Ascending aorta (tissue), 2 donors: ENCODE measurements at regions not wholly inside any gene's neighbourhood (a gene's known extent, or its start where the extent isn't known, plus 50 kb on each side); places are given as distances from the start of the nearest gene placed in this dataset.

Experiments
- DNase-seq, 2 donors: peaks; one replicate each; pipeline ENCODE4 v3.0.0-alpha.2; 2019; ENCODE audit warnings: low spot score in 2 of 2
- H3K27ac ChIP-seq, 2 donors: fragments of 200-600 bp; sonication (generic); one replicate each; pipeline ENCODE4 v1.5.1; 2016 to 2017; ENCODE audit warnings: mild to moderate bottlenecking in 1 of 2
- H3K27me3 ChIP-seq: fragments of 200-600 bp; sonication (generic); one replicate; pipeline ENCODE4 v1.5.1; 2017
- H3K36me3 ChIP-seq, 2 donors: fragments of 200-600 bp; sonication (generic); one replicate each; pipeline ENCODE4 v1.5.1; 2016
- H3K4me1 ChIP-seq, 2 donors: fragments of 200-600 bp; sonication (generic); one replicate each; pipeline ENCODE4 v1.5.1; 2016 to 2017; ENCODE audit warnings: mild to moderate bottlenecking in 1 of 2
- H3K4me3 ChIP-seq, 2 donors: fragments of 200-600 bp; sonication (generic); one replicate each; pipeline ENCODE4 v1.5.1; 2016 to 2017; ENCODE audit warnings: mild to moderate bottlenecking in 1 of 2
- H3K9me3 ChIP-seq, 2 donors: fragments of 200-600 bp; sonication (generic); one replicate each; pipeline ENCODE4 v1.5.1; 2016
- CTCF ChIP-seq, 3 experiments: fragments of 200-600 bp in 2 of 3; fragments of 450-650 bp in 1 of 3; sonication (generic) in 2 of 3; IDR thresholded peaks; one replicate each; pipeline ENCODE4 v1.5.1; 2016 to 2019; ENCODE audit warnings: antibody characterized with exemption in 3 of 3, mild to moderate bottlenecking in 1 of 3, moderate library complexity in 1 of 3
- intact Hi-C: fragments of 100-400 bp; cut with DNase I; formaldehyde crosslinking; loops from one replicate; pipeline ENCODE4 v1.15.1; 2023

DNA sequence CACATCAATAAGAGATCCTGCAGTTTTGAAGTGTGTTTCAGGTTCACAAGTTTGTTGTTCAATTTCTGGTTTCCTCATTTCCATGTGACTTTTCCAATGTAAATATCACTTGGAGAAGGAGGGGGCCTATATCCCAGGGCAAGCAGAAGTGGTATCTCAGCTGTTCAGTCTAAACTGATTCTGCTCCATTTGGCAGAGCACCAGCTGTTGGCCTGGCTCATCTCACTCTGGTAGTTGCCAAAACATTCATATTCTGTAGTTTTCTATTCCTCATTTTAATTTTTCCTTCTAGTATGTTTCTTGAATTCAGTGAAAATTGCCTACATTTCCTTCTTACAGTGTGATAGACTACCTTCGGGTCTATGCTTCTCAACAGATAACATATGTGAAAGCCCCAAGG, 101.8 kb upstream of the TAC1 start:
- intact Hi-C loops, result no loop called here
- TF ChIP-seq CTCF (IDR thresholded peaks at IDR 0.05), result no peak
- H3K27ac ChIP-seq, result no peak overlapping the region

GRCh38 chr7:97635622-97636021, 96.3 kb upstream of the TAC1 start:
- H3K27me3 ChIP-seq, result no peaks in the 10 kb centered on the region
- TF ChIP-seq CTCF (IDR thresholded peaks at IDR 0.05), result no peak
- no peaks in the 10 kb centered on the region for H3K4me1 ChIP-seq
- H3K4me3 ChIP-seq, result no peak overlapping the region
- H3K27ac ChIP-seq, result no peak overlapping the region
- intact Hi-C loops, result no loop called here
- H3K9me3 ChIP-seq, result no peaks in the 10 kb centered on the region
- DNase-seq, result no peak
- H3K36me3 ChIP-seq, result no peaks in the 10 kb centered on the region

More for the DNA sequence above, 101.8 kb upstream of the TAC1 start:
- no peaks in the 10 kb centered on the region for H3K27me3 ChIP-seq
- no peaks in the 10 kb centered on the region for H3K4me1 ChIP-seq
- no peak for DNase-seq
- no peak overlapping the region for H3K4me3 ChIP-seq
- H3K36me3 ChIP-seq, result no peaks in the 10 kb centered on the region
- no peaks in the 10 kb centered on the region for H3K9me3 ChIP-seq

DNA sequence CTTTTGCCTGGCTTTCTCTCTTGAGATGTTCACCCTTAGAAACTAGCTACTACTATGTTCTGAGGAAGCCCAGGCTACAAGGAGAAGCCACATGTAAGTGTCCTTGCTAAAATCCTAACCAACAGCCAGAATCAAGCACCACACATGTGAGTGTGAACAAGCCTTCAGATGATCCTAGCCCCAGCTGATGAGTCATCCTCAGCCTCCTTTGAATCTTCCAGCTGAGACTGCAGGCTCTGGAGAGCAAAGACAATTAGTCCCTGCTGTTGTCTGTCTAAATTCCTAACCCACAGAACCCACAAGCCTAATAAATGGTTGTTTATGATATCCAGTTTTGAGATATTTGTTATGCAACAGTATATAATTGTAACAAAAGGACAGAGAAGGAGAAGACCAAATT, 92.8 kb upstream of the TAC1 start:
- H3K27me3 ChIP-seq, result no peaks in the 10 kb centered on the region
- intact Hi-C loops, result no loop called here
- H3K9me3 ChIP-seq, result no peaks in the 10 kb centered on the region
- H3K4me3 ChIP-seq, result no peak overlapping the region
- TF ChIP-seq CTCF (IDR thresholded peaks at IDR 0.05), result no peak
- H3K36me3 ChIP-seq, result no peaks in the 10 kb centered on the region
- no peak overlapping the region for H3K27ac ChIP-seq
- H3K4me1 ChIP-seq, result no peaks in the 10 kb centered on the region
- no peak for DNase-seq

GRCh38 chr7:97659363-97660045, 72.4 kb upstream of the TAC1 start:
- no peak for DNase-seq
- intact Hi-C loops, result no loop called here

DNA sequence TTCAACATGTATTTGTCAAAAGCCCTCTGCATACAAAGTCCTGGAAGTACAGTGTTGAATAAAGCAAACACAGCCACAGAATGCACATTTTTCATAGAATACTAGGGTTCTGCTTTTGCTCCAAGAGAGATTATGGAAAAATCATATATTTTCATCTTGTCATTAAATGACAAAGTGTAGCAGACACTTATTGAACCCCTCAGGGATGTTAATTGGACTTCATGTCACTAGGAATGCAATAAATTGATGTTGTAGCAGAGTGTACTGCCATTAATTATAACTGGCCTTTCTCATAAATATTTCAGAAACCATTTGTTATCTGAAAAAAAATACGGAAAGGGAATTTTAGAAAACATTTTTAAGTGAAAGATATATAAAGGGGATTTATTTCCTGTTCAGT, 64.5 kb upstream of the TAC1 start:
- Histone ChIP-seq H3K4me1 (no peaks in the 10 kb centered on the region), H3K9me3 (no peaks in the 10 kb centered on the region), H3K27me3 (no peaks in the 10 kb centered on the region), H3K36me3 (no peaks in the 10 kb centered on the region), H3K27ac (no peak overlapping the region), H3K4me3 (no peak overlapping the region)
- TF ChIP-seq CTCF (IDR thresholded peaks at IDR 0.05), result no peak
- intact Hi-C loops, result no loop called here
- DNase-seq, result no peak

More at GRCh38 chr7:97659363-97660045, 72.4 kb upstream of the TAC1 start:
- H3K27me3 ChIP-seq, result no peaks in the 10 kb centered on the region
- no peak overlapping the region for H3K27ac ChIP-seq
- no peak overlapping the region for H3K4me3 ChIP-seq
- no peaks in the 10 kb centered on the region for H3K4me1 ChIP-seq
- no peaks in the 10 kb centered on the region for H3K9me3 ChIP-seq
- no peaks in the 10 kb centered on the region for H3K36me3 ChIP-seq
- no peak for TF ChIP-seq CTCF (IDR thresholded peaks at IDR 0.05)

DNA sequence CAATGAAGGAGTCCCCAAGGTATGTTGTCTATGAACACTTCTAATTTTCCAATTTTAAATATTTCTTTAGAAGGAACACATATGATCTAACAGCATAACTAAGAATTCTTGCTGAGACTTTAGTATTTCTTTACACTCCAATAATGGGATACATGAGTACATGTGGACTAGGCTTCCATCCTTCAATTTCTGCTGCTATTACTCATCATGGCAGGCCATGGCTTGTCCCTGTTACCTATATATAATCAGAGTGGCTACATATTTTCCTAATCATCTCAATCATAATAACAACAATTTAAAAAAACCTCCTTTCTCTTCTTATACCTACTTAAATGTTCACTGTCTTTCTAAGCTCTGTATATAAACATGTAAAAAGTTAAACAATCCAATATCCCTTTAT, 60.3 kb upstream of the TAC1 start:
- H3K27ac ChIP-seq, result no peak overlapping the region
- no peaks in the 10 kb centered on the region for H3K36me3 ChIP-seq
- H3K4me3 ChIP-seq, result no peak overlapping the region
- no peaks in the 10 kb centered on the region for H3K9me3 ChIP-seq
- intact Hi-C loops, result no loop called here
- H3K27me3 ChIP-seq, result no peaks in the 10 kb centered on the region
- no peak for TF ChIP-seq CTCF (IDR thresholded peaks at IDR 0.05)
- no peak for DNase-seq
- H3K4me1 ChIP-seq, result no peaks in the 10 kb centered on the region
